HCT116 (cell line): ENCODE measurements at regions not wholly inside any gene's neighbourhood (a gene's known extent, or its start where the extent isn't known, plus 50 kb on each side); places are given as distances from the start of the nearest gene placed in this dataset.

Source experiments
- ATAC-seq: fragments of 200-7000 bp; cut with Tn5 transposase; 2 replicates; pipeline ENCODE4 v1.9.1; 2020; ENCODE audit warnings: mild to moderate bottlenecking, moderate library complexity
- BruUV-seq: library from RNA; stranded (reverse); fragments of 400-500 nt; replicated peaks from 2 replicates; lab custom pipeline; 2021; lab: Mats Ljungman, UMichigan
- CTCF ChIA-PET: fragments of 300-600 bp; sonication (Branson Sonifier 250); formaldehyde crosslinking; loops from one replicate; lab custom pipeline; 2021; ENCODE audit warnings: antibody characterized with exemption; lab: Charles Lee
- POLR2A ChIA-PET: fragments of 300-600, 350-600 bp; sonication (Branson Sonifier 250); formaldehyde crosslinking; loops from one replicate; lab custom pipeline; 2021; ENCODE audit warnings: antibody characterized with exemption; lab: Charles Lee
- RAD21 ChIA-PET, 2 experiments: fragments of 300-600 bp; sonication (Branson Sonifier 250); formaldehyde crosslinking; loops; one replicate each; lab custom pipeline; 2023; ENCODE audit warnings: low total read pairs in 2 of 2; ENCODE audit not compliant: uncharacterized antibody in 2 of 2, unreplicated experiment in 2 of 2, low non-redundant PET in 1 of 2; lab: Charles Lee
- DNase-seq: peaks from one replicate; pipeline ENCODE4 v3.0.0-alpha.2; 2010; ENCODE audit warnings: low read depth, low spot score
- H2AFZ ChIP-seq: fragments of 200-600 bp; shearing (Covaris generic), sonication (generic); 2 replicates; pipeline ENCODE4 v1.6.1; 2017; ENCODE audit warnings: low read depth, mixed run types, mixed read lengths, antibody characterized with exemption, low read length; ENCODE audit not compliant: poor library complexity, severe bottlenecking
- H3K27ac ChIP-seq: 2 replicates; pipeline ENCODE4 v1.5.1; 2012; ENCODE audit warnings: low read depth, low read length
- H3K27me3 ChIP-seq: fragments of 200-600 bp; sonication (generic); 2 replicates; pipeline ENCODE4 v1.6.1; 2016; ENCODE audit warnings: mixed run types, low read length, mixed read lengths; ENCODE audit not compliant: insufficient read depth
- H3K36me3 ChIP-seq, 2 experiments: fragments of 200-500 bp in 1 of 2; fragments of 200-600 bp in 1 of 2; sonication (Bioruptor generic) in 1 of 2; sonication (generic) in 1 of 2; 2 replicates each; pipeline versions ENCODE4 v1.5.1 to v1.6.1; 2014 to 2016; ENCODE audit warnings: low read length in 2 of 2, inconsistent platforms in 1 of 2, mixed read lengths in 1 of 2, mixed run types in 1 of 2; ENCODE audit not compliant: insufficient read depth in 2 of 2, control insufficient read depth in 1 of 2
- H3K4me1 ChIP-seq, 2 experiments: fragments of 200-600 bp in 1 of 2; sonication (generic) in 1 of 2; 2 replicates each; pipeline versions ENCODE4 v1.5.1 to v1.6.1; 2012 to 2017; ENCODE audit warnings: low read length in 2 of 2, inconsistent platforms in 1 of 2, mild to moderate bottlenecking in 1 of 2, mixed read lengths in 1 of 2, mixed run types in 1 of 2, moderate library complexity in 1 of 2; ENCODE audit not compliant: insufficient read depth in 2 of 2, control insufficient read depth in 1 of 2
- H3K4me2 ChIP-seq: fragments of 200-600 bp; sonication (generic); 2 replicates; pipeline ENCODE4 v1.6.1; 2017; ENCODE audit warnings: mixed run types, low read length, mixed read lengths
- H3K4me3 ChIP-seq, 2 experiments: fragments of 200-600 bp in 1 of 2; sonication (generic) in 1 of 2; replicated peaks in 1 of 2; 2 replicates each; pipeline ENCODE4 v1.5.1; 2011 to 2016; ENCODE audit warnings: low read length in 2 of 2, control low read depth in 1 of 2, low read depth in 1 of 2, mild to moderate bottlenecking in 1 of 2, mixed read lengths in 1 of 2, mixed run types in 1 of 2
- H3K79me2 ChIP-seq: fragments of 200-600 bp; sonication (generic); 2 replicates; pipeline ENCODE4 v1.6.1; 2017; ENCODE audit warnings: mild to moderate bottlenecking, mixed run types, low read length, moderate library complexity, mixed read lengths; ENCODE audit not compliant: insufficient read depth
- H3K9ac ChIP-seq: fragments of 200-600 bp; sonication (generic); 2 replicates; pipeline ENCODE4 v1.6.1; 2016; ENCODE audit warnings: low read length, mixed read lengths
- H3K9me2 ChIP-seq: fragments of 200-600 bp; sonication (generic), shearing (Covaris generic); 2 replicates; pipeline ENCODE4 v1.6.1; 2017; ENCODE audit warnings: mixed run types, mild to moderate bottlenecking, moderate library complexity; ENCODE audit not compliant: insufficient read depth
- H3K9me3 ChIP-seq, 2 experiments: fragments of 200-500 bp in 1 of 2; fragments of 200-600 bp in 1 of 2; sonication (Bioruptor generic) in 1 of 2; sonication (generic) in 1 of 2; 2 replicates each; pipeline ENCODE4 v1.6.1; 2014 to 2017; ENCODE audit warnings: low read length in 2 of 2, mixed read lengths in 2 of 2, inconsistent platforms in 1 of 2, low read depth in 1 of 2, mild to moderate bottlenecking in 1 of 2, mixed run types in 1 of 2, moderate library complexity in 1 of 2; ENCODE audit not compliant: control insufficient read depth in 1 of 2, insufficient read depth in 1 of 2
- H4K20me1 ChIP-seq: fragments of 200-600 bp; sonication (generic), shearing (Covaris generic); 2 replicates; pipeline ENCODE4 v1.6.1; 2017; ENCODE audit warnings: mixed run types, mild to moderate bottlenecking, moderate library complexity; ENCODE audit not compliant: insufficient read depth
- CEBPB ChIP-seq: IDR thresholded peaks from 2 replicates; pipeline ENCODE4 v1.6.1; 2012; ENCODE audit warnings: low read depth
- EGR1 ChIP-seq: IDR thresholded peaks from 2 replicates; pipeline ENCODE4 v1.6.1; 2012; ENCODE audit warnings: low read depth
- ELF1 ChIP-seq: IDR thresholded peaks from 2 replicates; pipeline ENCODE4 v1.6.1; 2012; ENCODE audit warnings: low read depth, borderline replicate concordance
- JUND ChIP-seq: IDR thresholded peaks from 2 replicates; pipeline ENCODE4 v1.6.1; 2012
- MAX ChIP-seq: IDR thresholded peaks from 2 replicates; pipeline ENCODE4 v1.6.1; 2012
- POLR2A ChIP-seq: IDR thresholded peaks from 2 replicates; pipeline ENCODE4 v1.7.0; 2011; ENCODE audit warnings: borderline replicate concordance; ENCODE audit not compliant: insufficient read depth, insufficient read length; ENCODE audit errors: extremely low read depth
- SIN3A ChIP-seq: IDR thresholded peaks from 2 replicates; pipeline ENCODE4 v1.6.1; 2012; ENCODE audit warnings: low read depth
- SRF ChIP-seq: IDR thresholded peaks from 2 replicates; pipeline ENCODE4 v1.6.1; 2012; ENCODE audit warnings: low read depth
- TCF7L2 ChIP-seq: IDR thresholded peaks from 2 replicates; pipeline ENCODE4 v1.7.0; 2011; ENCODE audit warnings: borderline replicate concordance, inconsistent platforms; ENCODE audit not compliant: insufficient read depth, insufficient read length; ENCODE audit errors: extremely low read depth
- YY1 ChIP-seq: IDR thresholded peaks from 2 replicates; pipeline ENCODE4 v1.6.1; 2011; ENCODE audit warnings: low read length, low read depth, moderate library complexity, mild to moderate bottlenecking; ENCODE audit not compliant: insufficient replicate concordance; ENCODE audit errors: extremely low read depth
- ZBTB33 ChIP-seq: IDR thresholded peaks from 2 replicates; pipeline ENCODE4 v1.6.1; 2011; ENCODE audit warnings: mild to moderate bottlenecking, low read length, moderate library complexity; ENCODE audit not compliant: insufficient replicate concordance; ENCODE audit errors: extremely low read depth
- intact Hi-C: fragments of 100-400 bp; cut with micrococcal nuclease; formaldehyde crosslinking; loops from 2 replicates; pipeline ENCODE4 v1.10.0; 2022
- TF ChIP-seq, protein P1 (sequence below): IDR thresholded peaks from 2 replicates; pipeline ENCODE4 v1.6.1; 2012; ENCODE audit warnings: low read depth
- TF ChIP-seq, protein P2 (sequence below), 3 experiments: fragments of 200-600 bp in 1 of 3; sonication (generic) in 1 of 3; IDR thresholded peaks in 2 of 3; conservative IDR thresholded peaks in 1 of 3; 2 replicates each; pipeline ENCODE4 v1.5.1; 2012 to 2017; ENCODE audit warnings: low read depth in 2 of 3, low read length in 2 of 3, antibody characterized with exemption in 1 of 3, borderline replicate concordance in 1 of 3, control low read depth in 1 of 3, mild to moderate bottlenecking in 1 of 3, mixed read lengths in 1 of 3, mixed run types in 1 of 3, moderate library complexity in 1 of 3; ENCODE audit not compliant: insufficient read depth in 1 of 3

GRCh38 chr5:144918371-144918770 is 747.7 kb downstream of the KCTD16 start:
- Histone ChIP-seq H3K79me2 (no peaks in the 10 kb centered on the region), H3K9me3 (no peaks in the 10 kb centered on the region), H2AFZ (no peak overlapping the region), H3K27me3 (peaks cover 8% of the 10 kb centered on the region), H3K9ac (no peak overlapping the region), H3K4me1 (no peaks in the 10 kb centered on the region), H3K4me2 (no peak overlapping the region), H4K20me1 (no peaks in the 10 kb centered on the region), H3K9me2 (no peaks in the 10 kb centered on the region), H3K27ac (no peak overlapping the region), H3K36me3 (no peaks in the 10 kb centered on the region), H3K4me3 (no peak overlapping the region)
- intact Hi-C loops = loop anchor here (2.0 kb wide), 1 partner anchor 60 kb away; no protein-coding TSS in a partner anchor
- BruUV-seq = no TSS peak
- TF ChIP-seq ELF1 (no peak), SIN3A (no peak), YY1 (no peak), CEBPB (no peak)
- ChIA-PET POLR2A (no interaction called here), RAD21 (no interaction called here), CTCF (no interaction called here)
- DNase-seq (no peak), ATAC-seq (no peak)

DNA sequence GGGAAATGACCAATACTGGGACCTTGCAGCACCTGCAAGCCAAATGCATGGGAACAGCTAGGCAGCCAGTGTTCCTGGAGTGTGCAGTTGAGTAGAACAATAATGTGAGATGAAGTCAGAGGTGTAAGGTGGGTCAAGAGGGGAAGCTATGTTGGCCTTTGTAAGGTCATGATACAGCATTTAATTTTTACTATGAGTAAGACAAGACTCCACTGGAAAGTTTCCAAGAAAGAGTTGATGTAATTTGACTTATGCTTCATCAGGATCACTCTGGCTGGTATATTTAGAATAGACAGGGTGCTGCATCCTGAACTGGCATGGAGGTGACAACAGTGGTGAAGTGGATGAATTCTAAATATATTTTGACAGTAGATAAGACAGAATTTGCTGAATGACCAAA is 744.8 kb downstream of the KCTD16 start:
- H3K36me3 ChIP-seq = no peaks in the 10 kb centered on the region
- RAD21 ChIA-PET = no interaction called here
- H3K9ac ChIP-seq = no peak overlapping the region
- no peaks in the 10 kb centered on the region for H4K20me1 ChIP-seq
- no peak overlapping the region for H3K4me3 ChIP-seq
- no peaks in the 10 kb centered on the region for H3K9me2 ChIP-seq
- CTCF ChIA-PET = no interaction called here
- H3K27ac ChIP-seq = no peak overlapping the region
- H3K27me3 ChIP-seq = peaks cover 8% of the 10 kb centered on the region
- H3K4me1 ChIP-seq = no peaks in the 10 kb centered on the region
- H3K4me2 ChIP-seq = no peak overlapping the region
- POLR2A ChIA-PET = no interaction called here
- no peaks in the 10 kb centered on the region for H3K9me3 ChIP-seq
- no TSS peak for BruUV-seq
- ATAC-seq = no peak
- no peak for DNase-seq
- H3K79me2 ChIP-seq = no peaks in the 10 kb centered on the region
- H2AFZ ChIP-seq = no peak overlapping the region
- intact Hi-C loops = no loop called here
- TF ChIP-seq MAX (no peak), ELF1 (no peak), EGR1 (no peak), SIN3A (no peak), ZBTB33 (no peak), SRF (no peak), TCF7L2 (no peak), JUND (no peak), POLR2A (no peak)
- TF ChIP-seq, protein P1, sequence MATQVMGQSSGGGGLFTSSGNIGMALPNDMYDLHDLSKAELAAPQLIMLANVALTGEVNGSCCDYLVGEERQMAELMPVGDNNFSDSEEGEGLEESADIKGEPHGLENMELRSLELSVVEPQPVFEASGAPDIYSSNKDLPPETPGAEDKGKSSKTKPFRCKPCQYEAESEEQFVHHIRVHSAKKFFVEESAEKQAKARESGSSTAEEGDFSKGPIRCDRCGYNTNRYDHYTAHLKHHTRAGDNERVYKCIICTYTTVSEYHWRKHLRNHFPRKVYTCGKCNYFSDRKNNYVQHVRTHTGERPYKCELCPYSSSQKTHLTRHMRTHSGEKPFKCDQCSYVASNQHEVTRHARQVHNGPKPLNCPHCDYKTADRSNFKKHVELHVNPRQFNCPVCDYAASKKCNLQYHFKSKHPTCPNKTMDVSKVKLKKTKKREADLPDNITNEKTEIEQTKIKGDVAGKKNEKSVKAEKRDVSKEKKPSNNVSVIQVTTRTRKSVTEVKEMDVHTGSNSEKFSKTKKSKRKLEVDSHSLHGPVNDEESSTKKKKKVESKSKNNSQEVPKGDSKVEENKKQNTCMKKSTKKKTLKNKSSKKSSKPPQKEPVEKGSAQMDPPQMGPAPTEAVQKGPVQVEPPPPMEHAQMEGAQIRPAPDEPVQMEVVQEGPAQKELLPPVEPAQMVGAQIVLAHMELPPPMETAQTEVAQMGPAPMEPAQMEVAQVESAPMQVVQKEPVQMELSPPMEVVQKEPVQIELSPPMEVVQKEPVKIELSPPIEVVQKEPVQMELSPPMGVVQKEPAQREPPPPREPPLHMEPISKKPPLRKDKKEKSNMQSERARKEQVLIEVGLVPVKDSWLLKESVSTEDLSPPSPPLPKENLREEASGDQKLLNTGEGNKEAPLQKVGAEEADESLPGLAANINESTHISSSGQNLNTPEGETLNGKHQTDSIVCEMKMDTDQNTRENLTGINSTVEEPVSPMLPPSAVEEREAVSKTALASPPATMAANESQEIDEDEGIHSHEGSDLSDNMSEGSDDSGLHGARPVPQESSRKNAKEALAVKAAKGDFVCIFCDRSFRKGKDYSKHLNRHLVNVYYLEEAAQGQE = no peak
- TF ChIP-seq, protein P2, sequence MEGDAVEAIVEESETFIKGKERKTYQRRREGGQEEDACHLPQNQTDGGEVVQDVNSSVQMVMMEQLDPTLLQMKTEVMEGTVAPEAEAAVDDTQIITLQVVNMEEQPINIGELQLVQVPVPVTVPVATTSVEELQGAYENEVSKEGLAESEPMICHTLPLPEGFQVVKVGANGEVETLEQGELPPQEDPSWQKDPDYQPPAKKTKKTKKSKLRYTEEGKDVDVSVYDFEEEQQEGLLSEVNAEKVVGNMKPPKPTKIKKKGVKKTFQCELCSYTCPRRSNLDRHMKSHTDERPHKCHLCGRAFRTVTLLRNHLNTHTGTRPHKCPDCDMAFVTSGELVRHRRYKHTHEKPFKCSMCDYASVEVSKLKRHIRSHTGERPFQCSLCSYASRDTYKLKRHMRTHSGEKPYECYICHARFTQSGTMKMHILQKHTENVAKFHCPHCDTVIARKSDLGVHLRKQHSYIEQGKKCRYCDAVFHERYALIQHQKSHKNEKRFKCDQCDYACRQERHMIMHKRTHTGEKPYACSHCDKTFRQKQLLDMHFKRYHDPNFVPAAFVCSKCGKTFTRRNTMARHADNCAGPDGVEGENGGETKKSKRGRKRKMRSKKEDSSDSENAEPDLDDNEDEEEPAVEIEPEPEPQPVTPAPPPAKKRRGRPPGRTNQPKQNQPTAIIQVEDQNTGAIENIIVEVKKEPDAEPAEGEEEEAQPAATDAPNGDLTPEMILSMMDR (IDR thresholded peaks at IDR 0.05 in 2 of 3, conservative IDR thresholded peaks at IDR 0.05 in 1 of 3; ENCODE audit: borderline replicate concordance in 1 of 3, insufficient read depth in 1 of 3, low read depth in 2 of 3, low read length in 2 of 3) = no peak
